ENCODE measurements at regions not wholly inside any gene's neighbourhood (a gene's known extent, or its start where the extent isn't known, plus 50 kb on each side); places are given as distances from the start of the nearest gene placed in this dataset.

- Histone ChIP-seq H3K27ac (ENCODE audit: poor library complexity, severe bottlenecking) (no peak overlapping the region), H3K4me1 (ENCODE audit: insufficient read depth, poor library complexity, severe bottlenecking) (no peaks in the 10 kb centered on the region), H3K9me3 (ENCODE audit: severe bottlenecking) (no peaks in the 10 kb centered on the region), H3K4me3 (ENCODE audit: severe bottlenecking) (no peak overlapping the region), H3K36me3 (ENCODE audit: low read depth) (no peaks in the 10 kb centered on the region), H3K27me3 (ENCODE audit: insufficient read depth, poor library complexity, severe bottlenecking) (no peaks in the 10 kb centered on the region)
- TF ChIP-seq, protein P1, sequence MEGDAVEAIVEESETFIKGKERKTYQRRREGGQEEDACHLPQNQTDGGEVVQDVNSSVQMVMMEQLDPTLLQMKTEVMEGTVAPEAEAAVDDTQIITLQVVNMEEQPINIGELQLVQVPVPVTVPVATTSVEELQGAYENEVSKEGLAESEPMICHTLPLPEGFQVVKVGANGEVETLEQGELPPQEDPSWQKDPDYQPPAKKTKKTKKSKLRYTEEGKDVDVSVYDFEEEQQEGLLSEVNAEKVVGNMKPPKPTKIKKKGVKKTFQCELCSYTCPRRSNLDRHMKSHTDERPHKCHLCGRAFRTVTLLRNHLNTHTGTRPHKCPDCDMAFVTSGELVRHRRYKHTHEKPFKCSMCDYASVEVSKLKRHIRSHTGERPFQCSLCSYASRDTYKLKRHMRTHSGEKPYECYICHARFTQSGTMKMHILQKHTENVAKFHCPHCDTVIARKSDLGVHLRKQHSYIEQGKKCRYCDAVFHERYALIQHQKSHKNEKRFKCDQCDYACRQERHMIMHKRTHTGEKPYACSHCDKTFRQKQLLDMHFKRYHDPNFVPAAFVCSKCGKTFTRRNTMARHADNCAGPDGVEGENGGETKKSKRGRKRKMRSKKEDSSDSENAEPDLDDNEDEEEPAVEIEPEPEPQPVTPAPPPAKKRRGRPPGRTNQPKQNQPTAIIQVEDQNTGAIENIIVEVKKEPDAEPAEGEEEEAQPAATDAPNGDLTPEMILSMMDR (IDR thresholded peaks at IDR 0.05; ENCODE audit: poor library complexity, severe bottlenecking) = no peak
- DNase-seq (ENCODE audit: low spot score) (no peak), ATAC-seq (ENCODE audit: low read depth) (no peak)
Measured at GRCh38 chr1:209064850-209065706, 518.4 kb upstream of the CAMK1G start.

DNA sequence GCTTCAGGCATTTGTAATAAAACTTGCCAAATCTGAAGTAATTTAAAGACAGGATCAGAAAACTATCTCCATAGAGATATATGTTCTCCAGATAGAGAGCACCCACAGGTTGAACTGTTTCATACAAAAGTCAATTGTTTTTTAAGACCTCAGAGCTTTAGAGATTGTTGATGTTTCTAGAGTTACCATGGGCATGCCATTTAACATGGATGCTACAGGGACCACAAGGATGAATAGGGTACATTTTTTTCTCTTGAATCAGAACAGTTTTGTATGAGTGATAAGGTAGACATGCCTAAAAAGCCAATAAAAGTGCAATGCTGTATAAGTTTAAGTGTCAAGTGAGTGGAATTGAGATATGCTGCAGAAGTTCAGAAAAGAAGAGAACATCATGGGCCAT lies 511.0 kb upstream of the CAMK1G start:
- no peak overlapping the region for H3K4me3 ChIP-seq (ENCODE audit: severe bottlenecking)
- H3K27me3 ChIP-seq (ENCODE audit: insufficient read depth, poor library complexity, severe bottlenecking) = no peaks in the 10 kb centered on the region
- ATAC-seq (ENCODE audit: low read depth) = no peak
- DNase-seq (ENCODE audit: low spot score) = no peak
- H3K4me1 ChIP-seq (ENCODE audit: insufficient read depth, poor library complexity, severe bottlenecking) = no peaks in the 10 kb centered on the region
- H3K9me3 ChIP-seq (ENCODE audit: severe bottlenecking) = no peaks in the 10 kb centered on the region
- TF ChIP-seq, protein P1 (IDR thresholded peaks at IDR 0.05; ENCODE audit: poor library complexity, severe bottlenecking) = no peak
- no peak overlapping the region for H3K27ac ChIP-seq (ENCODE audit: poor library complexity, severe bottlenecking)
- no peaks in the 10 kb centered on the region for H3K36me3 ChIP-seq (ENCODE audit: low read depth)

- no peaks in the 10 kb centered on the region for H3K27me3 ChIP-seq (ENCODE audit: insufficient read depth, poor library complexity, severe bottlenecking)
- ATAC-seq (ENCODE audit: low read depth) (no peak), DNase-seq (ENCODE audit: low spot score) (no peak)
- no peak overlapping the region for H3K27ac ChIP-seq (ENCODE audit: poor library complexity, severe bottlenecking)
- TF ChIP-seq, protein P1 (IDR thresholded peaks at IDR 0.05; ENCODE audit: poor library complexity, severe bottlenecking) = no peak
- H3K4me3 ChIP-seq (ENCODE audit: severe bottlenecking) = no peak overlapping the region
- no peaks in the 10 kb centered on the region for H3K36me3 ChIP-seq (ENCODE audit: low read depth)
- no peaks in the 10 kb centered on the region for H3K9me3 ChIP-seq (ENCODE audit: severe bottlenecking)
- no peaks in the 10 kb centered on the region for H3K4me1 ChIP-seq (ENCODE audit: insufficient read depth, poor library complexity, severe bottlenecking)
Measured at GRCh38 chr1:209073879-209074278, 509.6 kb upstream of the CAMK1G start.

DNA sequence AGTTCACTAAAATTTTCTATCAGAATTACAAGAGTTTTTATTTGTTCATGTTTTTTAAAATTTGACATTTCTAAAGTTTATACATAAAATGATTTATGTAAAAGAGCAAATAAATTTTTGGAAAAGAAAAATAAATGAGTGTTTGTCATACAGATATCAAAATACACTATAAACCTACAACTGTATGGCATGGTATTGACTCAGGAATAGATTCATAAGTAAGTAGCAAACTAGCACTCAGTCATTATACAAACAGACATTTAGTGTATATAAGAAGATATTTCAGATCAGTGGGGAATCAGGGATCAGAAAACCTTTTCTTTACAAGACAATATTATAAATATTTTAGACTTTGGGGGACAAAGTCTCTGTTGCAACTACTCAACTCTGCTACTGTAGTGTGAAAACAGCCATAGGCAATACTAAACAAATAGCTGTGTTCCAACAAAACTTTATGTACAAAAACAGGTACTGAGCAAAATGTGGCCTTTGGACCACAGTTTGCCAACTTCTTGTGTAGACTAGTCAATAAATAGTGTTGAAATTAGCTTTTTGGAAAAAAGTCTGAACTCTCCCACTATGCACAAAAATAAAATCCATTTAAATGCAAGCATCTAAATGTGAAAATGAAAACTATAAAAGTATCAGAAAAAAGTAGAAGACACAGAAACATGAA lies 508.8 kb upstream of the CAMK1G start:
- H3K4me3 ChIP-seq (ENCODE audit: severe bottlenecking) = no peak overlapping the region
- no peaks in the 10 kb centered on the region for H3K4me1 ChIP-seq (ENCODE audit: insufficient read depth, poor library complexity, severe bottlenecking)
- no peaks in the 10 kb centered on the region for H3K27me3 ChIP-seq (ENCODE audit: insufficient read depth, poor library complexity, severe bottlenecking)
- no peak overlapping the region for H3K27ac ChIP-seq (ENCODE audit: poor library complexity, severe bottlenecking)
- TF ChIP-seq, protein P1 (IDR thresholded peaks at IDR 0.05; ENCODE audit: poor library complexity, severe bottlenecking) = no peak
- H3K36me3 ChIP-seq (ENCODE audit: low read depth) = no peaks in the 10 kb centered on the region
- no peak for DNase-seq (ENCODE audit: low spot score)
- H3K9me3 ChIP-seq (ENCODE audit: severe bottlenecking) = no peaks in the 10 kb centered on the region
- no peak for ATAC-seq (ENCODE audit: low read depth)

- Histone ChIP-seq H3K9me3 (ENCODE audit: severe bottlenecking) (no peaks in the 10 kb centered on the region), H3K36me3 (ENCODE audit: low read depth) (no peaks in the 10 kb centered on the region), H3K4me1 (ENCODE audit: insufficient read depth, poor library complexity, severe bottlenecking) (no peaks in the 10 kb centered on the region), H3K27ac (ENCODE audit: poor library complexity, severe bottlenecking) (no peak overlapping the region), H3K4me3 (ENCODE audit: severe bottlenecking) (no peak overlapping the region), H3K27me3 (ENCODE audit: insufficient read depth, poor library complexity, severe bottlenecking) (no peaks in the 10 kb centered on the region)
- TF ChIP-seq, protein P1 (IDR thresholded peaks at IDR 0.05; ENCODE audit: poor library complexity, severe bottlenecking) = peak; percentile 20
- ATAC-seq (ENCODE audit: low read depth) (no peak), DNase-seq (ENCODE audit: low spot score) (no peak)
Measured at GRCh38 chr1:209076688-209077087, 506.8 kb upstream of the CAMK1G start.

Measured in RWPE2 (cell line).